Astrocyte of the cerebellum (primary cell): ENCODE measurements at regions not wholly inside any gene's neighbourhood (a gene's known extent, or its start where the extent isn't known, plus 50 kb on each side); places are given as distances from the start of the nearest gene placed in this dataset.

Source experiments
- DNase-seq: peaks from one replicate; pipeline ENCODE4 v3.0.0-alpha.2; 2011; ENCODE audit warnings: low read depth
- H3K4me3 ChIP-seq: 2 replicates; pipeline ENCODE4 v1.5.1; 2011; ENCODE audit warnings: mild to moderate bottlenecking, low read depth, low read length, moderate library complexity
- in situ Hi-C: cut with HindIII; loops from 2 replicates; pipeline ENCODE4 v1.10.0; 2017; ENCODE audit warnings: low sequenced_read_pairs
- TF ChIP-seq, protein P1 (sequence below): IDR thresholded peaks from 2 replicates; pipeline ENCODE4 v1.5.1; 2012; ENCODE audit warnings: low read length, low read depth, moderate library complexity, mild to moderate bottlenecking; ENCODE audit errors: missing control alignments

GRCh38 chr2:147531269-147531668 is 313.6 kb upstream of the ACVR2A start:
- TF ChIP-seq, protein P1, sequence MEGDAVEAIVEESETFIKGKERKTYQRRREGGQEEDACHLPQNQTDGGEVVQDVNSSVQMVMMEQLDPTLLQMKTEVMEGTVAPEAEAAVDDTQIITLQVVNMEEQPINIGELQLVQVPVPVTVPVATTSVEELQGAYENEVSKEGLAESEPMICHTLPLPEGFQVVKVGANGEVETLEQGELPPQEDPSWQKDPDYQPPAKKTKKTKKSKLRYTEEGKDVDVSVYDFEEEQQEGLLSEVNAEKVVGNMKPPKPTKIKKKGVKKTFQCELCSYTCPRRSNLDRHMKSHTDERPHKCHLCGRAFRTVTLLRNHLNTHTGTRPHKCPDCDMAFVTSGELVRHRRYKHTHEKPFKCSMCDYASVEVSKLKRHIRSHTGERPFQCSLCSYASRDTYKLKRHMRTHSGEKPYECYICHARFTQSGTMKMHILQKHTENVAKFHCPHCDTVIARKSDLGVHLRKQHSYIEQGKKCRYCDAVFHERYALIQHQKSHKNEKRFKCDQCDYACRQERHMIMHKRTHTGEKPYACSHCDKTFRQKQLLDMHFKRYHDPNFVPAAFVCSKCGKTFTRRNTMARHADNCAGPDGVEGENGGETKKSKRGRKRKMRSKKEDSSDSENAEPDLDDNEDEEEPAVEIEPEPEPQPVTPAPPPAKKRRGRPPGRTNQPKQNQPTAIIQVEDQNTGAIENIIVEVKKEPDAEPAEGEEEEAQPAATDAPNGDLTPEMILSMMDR, result no peak
- no peak for DNase-seq
- in situ Hi-C loops, result no loop called here
- no peak overlapping the region for H3K4me3 ChIP-seq

DNA sequence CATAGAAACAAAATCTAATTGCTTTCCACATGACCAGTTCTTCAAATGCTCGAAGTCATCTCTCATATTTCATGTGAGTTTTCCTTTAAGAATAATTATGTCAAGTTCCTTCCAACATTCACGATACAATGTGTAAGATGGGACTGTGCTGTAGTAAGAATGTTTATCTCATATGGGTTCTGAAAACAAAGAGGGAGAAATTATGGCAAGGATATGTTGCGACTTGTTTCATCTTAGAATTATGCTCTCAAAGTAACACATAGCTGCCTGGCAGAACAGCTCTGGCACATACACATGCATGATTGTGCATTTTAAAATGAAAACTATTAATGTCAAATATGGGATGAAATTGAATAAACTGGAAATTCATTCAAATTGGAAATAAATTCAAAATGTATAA is 314.8 kb upstream of the ACVR2A start:
- DNase-seq, result no peak
- in situ Hi-C loops, result no loop called here
- no peak overlapping the region for H3K4me3 ChIP-seq
- TF ChIP-seq, protein P1, result no peak

- H3K4me3 ChIP-seq, result no peak overlapping the region
- in situ Hi-C loops, result no loop called here
- no peak for DNase-seq
Observed at GRCh38 chr2:147525819-147526489, 318.9 kb upstream of the ACVR2A start.

DNA sequence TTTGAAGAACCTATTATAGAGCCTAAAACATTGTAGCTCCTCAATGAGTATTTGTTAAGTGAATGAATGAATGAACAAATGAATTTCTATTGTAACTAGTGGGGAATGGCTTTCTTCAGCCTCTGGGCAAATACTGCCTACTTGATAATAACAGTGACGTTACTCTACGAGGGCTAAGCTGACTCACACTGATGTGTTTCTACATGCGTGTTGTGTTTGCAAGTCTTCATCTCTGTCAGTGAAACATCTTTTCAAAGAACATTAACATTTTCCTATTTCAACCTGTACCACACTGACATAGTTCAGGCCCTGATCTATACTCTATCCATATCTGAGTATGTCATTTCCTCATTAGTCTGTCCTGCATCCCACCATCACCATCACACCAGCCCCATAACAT is 319.9 kb upstream of the ACVR2A start:
- DNase-seq, result no peak
- in situ Hi-C loops, result loop anchor here (5.0 kb wide), 1 partner anchor 38 kb away; no protein-coding TSS in a partner anchor
- H3K4me3 ChIP-seq, result no peak overlapping the region
- TF ChIP-seq, protein P1, result no peak

More at GRCh38 chr2:147525819-147526489, 318.9 kb upstream of the ACVR2A start:
- TF ChIP-seq, protein P1, result no peak

GRCh38 chr2:147523415-147523814 is 321.4 kb upstream of the ACVR2A start:
- no peak for DNase-seq
- in situ Hi-C loops, result loop anchor here (5.0 kb wide), 1 partner anchor 36 kb away; no protein-coding TSS in a partner anchor
- TF ChIP-seq, protein P1, result no peak
- no peak overlapping the region for H3K4me3 ChIP-seq

DNA sequence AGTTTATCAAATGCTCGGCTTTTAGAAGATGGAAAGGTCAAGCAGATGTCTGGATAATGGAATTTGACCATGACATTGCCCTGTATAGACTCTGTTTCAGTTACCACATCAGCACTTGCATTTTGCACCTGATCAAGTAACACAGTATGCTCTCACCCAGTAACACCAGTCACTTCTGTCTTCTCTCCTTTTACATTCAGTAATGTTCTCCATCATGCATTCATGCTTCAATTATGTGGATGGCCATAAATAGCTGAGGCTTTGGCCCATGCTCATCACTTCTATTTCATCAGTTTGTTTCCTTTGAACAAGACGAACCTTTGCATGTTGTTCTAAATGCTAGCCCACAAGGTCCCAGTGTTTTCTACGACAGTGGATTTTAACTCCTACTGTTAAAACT is 322.9 kb upstream of the ACVR2A start:
- no peak overlapping the region for H3K4me3 ChIP-seq
- DNase-seq, result no peak
- in situ Hi-C loops, result loop anchor here (5.0 kb wide), 1 partner anchor 35 kb away; no protein-coding TSS in a partner anchor
- TF ChIP-seq, protein P1, result no peak
